Mammary epithelial cell (primary cell): ENCODE measurements at regions not wholly inside any gene's neighbourhood (a gene's known extent, or its start where the extent isn't known, plus 50 kb on each side); places are given as distances from the start of the nearest gene placed in this dataset.

Experiments used
- EZH2 ChIP-seq: IDR thresholded peaks from 2 replicates; pipeline ENCODE4 v1.6.1; 2012; ENCODE audit warnings: low read length, inconsistent platforms, borderline replicate concordance
- TF ChIP-seq, protein P1 (sequence below), 2 donors: IDR thresholded peaks in 1 of 2; conservative IDR thresholded peaks in 1 of 2; 2 replicates each; pipeline ENCODE4 v1.5.1; 2011 to 2012; ENCODE audit warnings: inconsistent platforms in 2 of 2, low read length in 2 of 2, mild to moderate bottlenecking in 2 of 2, control low read depth in 1 of 2, low read depth in 1 of 2; ENCODE audit not compliant: insufficient read depth in 1 of 2; ENCODE audit errors: extremely low read depth in 1 of 2

DNA sequence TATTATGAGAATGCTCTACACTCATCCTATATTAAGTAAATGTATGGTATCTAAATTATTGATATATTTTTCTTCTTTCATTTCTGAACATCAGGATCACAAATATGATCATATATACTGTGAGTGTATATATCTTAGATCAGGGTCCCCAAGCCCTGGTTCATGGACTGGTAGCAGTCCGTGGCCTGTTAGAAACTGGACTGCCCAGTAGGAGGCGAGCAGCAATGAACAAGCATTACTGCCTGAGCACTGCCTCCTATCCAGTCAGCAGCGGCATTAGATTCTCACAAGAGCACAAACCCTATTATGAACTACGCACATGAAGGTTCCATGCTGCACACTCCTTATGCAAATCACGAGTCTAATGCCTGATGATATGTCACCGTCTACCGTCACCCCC lies 1247.1 kb upstream of the NXPH2 start:
- TF ChIP-seq, protein P1, sequence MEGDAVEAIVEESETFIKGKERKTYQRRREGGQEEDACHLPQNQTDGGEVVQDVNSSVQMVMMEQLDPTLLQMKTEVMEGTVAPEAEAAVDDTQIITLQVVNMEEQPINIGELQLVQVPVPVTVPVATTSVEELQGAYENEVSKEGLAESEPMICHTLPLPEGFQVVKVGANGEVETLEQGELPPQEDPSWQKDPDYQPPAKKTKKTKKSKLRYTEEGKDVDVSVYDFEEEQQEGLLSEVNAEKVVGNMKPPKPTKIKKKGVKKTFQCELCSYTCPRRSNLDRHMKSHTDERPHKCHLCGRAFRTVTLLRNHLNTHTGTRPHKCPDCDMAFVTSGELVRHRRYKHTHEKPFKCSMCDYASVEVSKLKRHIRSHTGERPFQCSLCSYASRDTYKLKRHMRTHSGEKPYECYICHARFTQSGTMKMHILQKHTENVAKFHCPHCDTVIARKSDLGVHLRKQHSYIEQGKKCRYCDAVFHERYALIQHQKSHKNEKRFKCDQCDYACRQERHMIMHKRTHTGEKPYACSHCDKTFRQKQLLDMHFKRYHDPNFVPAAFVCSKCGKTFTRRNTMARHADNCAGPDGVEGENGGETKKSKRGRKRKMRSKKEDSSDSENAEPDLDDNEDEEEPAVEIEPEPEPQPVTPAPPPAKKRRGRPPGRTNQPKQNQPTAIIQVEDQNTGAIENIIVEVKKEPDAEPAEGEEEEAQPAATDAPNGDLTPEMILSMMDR (conservative IDR thresholded peaks at IDR 0.05 in 1 of 2, IDR thresholded peaks at IDR 0.05 in 1 of 2; ENCODE audit: extremely low read depth in 1 of 2, insufficient read depth in 1 of 2, low read depth in 1 of 2, low read length in 2 of 2), result no peak
- no peak for TF ChIP-seq EZH2
